Neural cell (in vitro differentiated cells): ENCODE measurements at regions not wholly inside any gene's neighbourhood (a gene's known extent, or its start where the extent isn't known, plus 50 kb on each side); places are given as distances from the start of the nearest gene placed in this dataset.

Experiments used
- H2AFZ ChIP-seq: fragments of 200-600, 300-800 bp; sonication (generic), shearing (Covaris generic); 2 replicates; pipeline ENCODE4 v1.6.0; 2014; ENCODE audit warnings: low read depth, mild to moderate bottlenecking, antibody characterized with exemption, low read length, moderate library complexity
- H3F3A ChIP-seq: fragments of 200-600 bp; shearing (Covaris generic); 2 replicates; pipeline ENCODE4 v1.6.1; 2016; ENCODE audit warnings: mild to moderate bottlenecking, moderate library complexity, mixed read lengths, antibody characterized with exemption, low read length; ENCODE audit not compliant: insufficient read depth, poor library complexity, severe bottlenecking
- H3K27ac ChIP-seq: fragments of 200-600, 300-800 bp; sonication (generic), shearing (Covaris generic); 2 replicates; pipeline ENCODE4 v1.5.1; 2014; ENCODE audit warnings: mild to moderate bottlenecking, low read length, moderate library complexity
- H3K27me3 ChIP-seq: fragments of 300-800, 200-600 bp; sonication (generic), shearing (Covaris generic); 2 replicates; pipeline ENCODE4 v1.6.0; 2014; ENCODE audit warnings: mild to moderate bottlenecking, low read depth, low read length, moderate library complexity; ENCODE audit not compliant: insufficient read depth
- H3K36me3 ChIP-seq: fragments of 300-800, 200-600 bp; sonication (generic), shearing (Covaris generic); 2 replicates; pipeline ENCODE4 v1.5.1; 2014; ENCODE audit warnings: mild to moderate bottlenecking, antibody characterized with exemption, low read length, moderate library complexity; ENCODE audit not compliant: insufficient read depth
- H3K4me2 ChIP-seq: fragments of 300-800, 200-600 bp; sonication (generic), shearing (Covaris generic); 2 replicates; pipeline ENCODE4 v1.6.0; 2014; ENCODE audit warnings: mild to moderate bottlenecking, low read length
- H3K4me3 ChIP-seq: fragments of 300-800, 200-600 bp; sonication (generic), shearing (Covaris generic); 2 replicates; pipeline ENCODE4 v1.5.1; 2014; ENCODE audit warnings: mild to moderate bottlenecking, low read length, moderate library complexity
- H3K79me2 ChIP-seq: fragments of 200-600 bp; shearing (Covaris generic); replicated peaks from 2 replicates; pipeline ENCODE4 v1.6.0; 2014; ENCODE audit warnings: mild to moderate bottlenecking, low read length, moderate library complexity; ENCODE audit not compliant: insufficient read depth
- H3K9ac ChIP-seq: fragments of 300-800, 200-600 bp; sonication (generic), shearing (Covaris generic); 2 replicates; pipeline ENCODE4 v1.6.1; 2016; ENCODE audit warnings: mild to moderate bottlenecking, low read length, mixed read lengths
- H3K9me2 ChIP-seq: fragments of 200-600 bp; shearing (Covaris generic); 2 replicates; pipeline ENCODE4 v1.6.1; 2016; ENCODE audit warnings: mild to moderate bottlenecking, low read length, mixed read lengths; ENCODE audit not compliant: insufficient read depth
- H3K9me3 ChIP-seq: fragments of 200-600, 300-800 bp; sonication (generic), shearing (Covaris generic); 2 replicates; pipeline ENCODE4 v1.6.1; 2016; ENCODE audit warnings: mild to moderate bottlenecking, mixed run types, low read length, moderate library complexity, mixed read lengths
- H4K20me1 ChIP-seq: fragments of 200-600 bp; shearing (Covaris generic); 2 replicates; pipeline ENCODE4 v1.6.1; 2016; ENCODE audit warnings: mild to moderate bottlenecking, mixed run types; ENCODE audit not compliant: insufficient read depth
- CTCF ChIP-seq: fragments of 450-650 bp; IDR thresholded peaks from 2 replicates; pipeline ENCODE4 v1.5.1; 2014; ENCODE audit warnings: antibody characterized with exemption, mild to moderate bottlenecking, moderate library complexity; ENCODE audit not compliant: poor library complexity, severe bottlenecking
- EP300 ChIP-seq: fragments of 450-650 bp; conservative IDR thresholded peaks from 2 replicates; pipeline ENCODE4 v1.6.1; 2014; ENCODE audit warnings: antibody characterized with exemption, mild to moderate bottlenecking, moderate library complexity; ENCODE audit not compliant: poor library complexity, severe bottlenecking
- EZH2 ChIP-seq: fragments of 200-600, 300-800 bp; shearing (Covaris generic), sonication (generic); IDR thresholded peaks from 2 replicates; pipeline ENCODE4 v1.6.1; 2014; ENCODE audit warnings: antibody characterized with exemption, low read length, borderline replicate concordance, mild to moderate bottlenecking; ENCODE audit not compliant: insufficient read depth, poor library complexity, severe bottlenecking
- MXI1 ChIP-seq: fragments of 450-650 bp; conservative IDR thresholded peaks from 2 replicates; pipeline ENCODE4 v1.6.1; 2014; ENCODE audit warnings: antibody characterized with exemption, mild to moderate bottlenecking; ENCODE audit not compliant: poor library complexity, severe bottlenecking
- POLR2AphosphoS5 ChIP-seq: IDR thresholded peaks from 2 replicates; pipeline ENCODE4 v1.6.1; 2012
- RAD21 ChIP-seq: fragments of 450-650 bp; conservative IDR thresholded peaks from 2 replicates; pipeline ENCODE4 v1.6.1; 2014; ENCODE audit warnings: antibody characterized with exemption, mild to moderate bottlenecking, moderate library complexity
- SMC3 ChIP-seq: fragments of 450-650 bp; conservative IDR thresholded peaks from 2 replicates; pipeline ENCODE4 v1.6.1; 2014; ENCODE audit warnings: antibody characterized with exemption, mild to moderate bottlenecking, moderate library complexity; ENCODE audit not compliant: poor library complexity
- TAF1 ChIP-seq: IDR thresholded peaks from 2 replicates; pipeline ENCODE4 v1.6.1; 2012; ENCODE audit warnings: low read depth
- TF ChIP-seq, protein P1 (sequence below): IDR thresholded peaks from 2 replicates; pipeline ENCODE4 v1.6.1; 2012; ENCODE audit warnings: borderline replicate concordance

GRCh38 chr2:120625865-120626560 lies 109.7 kb upstream of the GLI2 start:
- H3K4me3 ChIP-seq, result no peak overlapping the region
- peaks cover 5% of the 10 kb centered on the region for H3K9me3 ChIP-seq
- no peak overlapping the region for H2AFZ ChIP-seq
- no peaks in the 10 kb centered on the region for H3K9me2 ChIP-seq
- no peaks in the 10 kb centered on the region for H3K27me3 ChIP-seq
- no peaks in the 10 kb centered on the region for H3K36me3 ChIP-seq
- H3K4me2 ChIP-seq, result no peak overlapping the region
- H3K27ac ChIP-seq, result no peak overlapping the region
- TF ChIP-seq POLR2AphosphoS5 (no peak), CTCF (no peak), TAF1 (no peak)
- TF ChIP-seq, protein P1, sequence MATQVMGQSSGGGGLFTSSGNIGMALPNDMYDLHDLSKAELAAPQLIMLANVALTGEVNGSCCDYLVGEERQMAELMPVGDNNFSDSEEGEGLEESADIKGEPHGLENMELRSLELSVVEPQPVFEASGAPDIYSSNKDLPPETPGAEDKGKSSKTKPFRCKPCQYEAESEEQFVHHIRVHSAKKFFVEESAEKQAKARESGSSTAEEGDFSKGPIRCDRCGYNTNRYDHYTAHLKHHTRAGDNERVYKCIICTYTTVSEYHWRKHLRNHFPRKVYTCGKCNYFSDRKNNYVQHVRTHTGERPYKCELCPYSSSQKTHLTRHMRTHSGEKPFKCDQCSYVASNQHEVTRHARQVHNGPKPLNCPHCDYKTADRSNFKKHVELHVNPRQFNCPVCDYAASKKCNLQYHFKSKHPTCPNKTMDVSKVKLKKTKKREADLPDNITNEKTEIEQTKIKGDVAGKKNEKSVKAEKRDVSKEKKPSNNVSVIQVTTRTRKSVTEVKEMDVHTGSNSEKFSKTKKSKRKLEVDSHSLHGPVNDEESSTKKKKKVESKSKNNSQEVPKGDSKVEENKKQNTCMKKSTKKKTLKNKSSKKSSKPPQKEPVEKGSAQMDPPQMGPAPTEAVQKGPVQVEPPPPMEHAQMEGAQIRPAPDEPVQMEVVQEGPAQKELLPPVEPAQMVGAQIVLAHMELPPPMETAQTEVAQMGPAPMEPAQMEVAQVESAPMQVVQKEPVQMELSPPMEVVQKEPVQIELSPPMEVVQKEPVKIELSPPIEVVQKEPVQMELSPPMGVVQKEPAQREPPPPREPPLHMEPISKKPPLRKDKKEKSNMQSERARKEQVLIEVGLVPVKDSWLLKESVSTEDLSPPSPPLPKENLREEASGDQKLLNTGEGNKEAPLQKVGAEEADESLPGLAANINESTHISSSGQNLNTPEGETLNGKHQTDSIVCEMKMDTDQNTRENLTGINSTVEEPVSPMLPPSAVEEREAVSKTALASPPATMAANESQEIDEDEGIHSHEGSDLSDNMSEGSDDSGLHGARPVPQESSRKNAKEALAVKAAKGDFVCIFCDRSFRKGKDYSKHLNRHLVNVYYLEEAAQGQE, result no peak
- H3K79me2 ChIP-seq, result no peaks in the 10 kb centered on the region
- no peaks in the 10 kb centered on the region for H3F3A ChIP-seq
- no peaks in the 10 kb centered on the region for H4K20me1 ChIP-seq
- H3K9ac ChIP-seq, result no peak overlapping the region

DNA sequence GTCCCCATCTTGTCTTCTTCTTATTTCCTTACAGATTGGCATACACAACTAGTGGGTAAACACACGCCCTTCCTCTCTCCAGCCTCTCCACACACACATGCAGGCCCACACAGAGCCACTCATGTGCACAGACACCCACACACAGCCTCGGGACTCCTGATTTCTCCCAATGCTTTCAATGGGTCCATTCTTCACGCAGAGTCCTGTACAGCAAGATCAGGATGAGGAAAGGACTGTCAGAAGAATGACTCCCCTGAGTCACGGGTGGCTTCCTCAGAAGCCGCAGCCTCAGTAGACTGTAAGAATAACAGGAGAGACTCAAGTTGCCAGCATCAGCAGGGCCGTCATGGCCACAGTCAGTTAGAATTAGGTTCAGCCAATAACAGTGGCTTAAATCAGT lies 109.1 kb upstream of the GLI2 start:
- TF ChIP-seq POLR2AphosphoS5 (no peak), MXI1 (no peak), EP300 (no peak), EZH2 (no peak), CTCF (no peak), TAF1 (no peak), RAD21 (no peak), SMC3 (no peak)
- TF ChIP-seq, protein P1, result no peak
- no peaks in the 10 kb centered on the region for H3K27me3 ChIP-seq
- H2AFZ ChIP-seq, result no peak overlapping the region
- H3K36me3 ChIP-seq, result no peaks in the 10 kb centered on the region
- no peak overlapping the region for H3K27ac ChIP-seq
- H3K9me2 ChIP-seq, result no peaks in the 10 kb centered on the region
- H3K9me3 ChIP-seq, result peaks cover 5% of the 10 kb centered on the region
- H4K20me1 ChIP-seq, result no peaks in the 10 kb centered on the region
- H3K4me3 ChIP-seq, result no peak overlapping the region
- H3K4me2 ChIP-seq, result no peak overlapping the region
- no peaks in the 10 kb centered on the region for H3K79me2 ChIP-seq
- no peaks in the 10 kb centered on the region for H3F3A ChIP-seq
- no peak overlapping the region for H3K9ac ChIP-seq
